Right lobe of liver (tissue), 6 donors: ENCODE measurements at regions not wholly inside any gene's neighbourhood (a gene's known extent, or its start where the extent isn't known, plus 50 kb on each side); places are given as distances from the start of the nearest gene placed in this dataset.

Experiments used
- ATAC-seq, 4 donors: fragments of 200-7000 bp; cut with Tn5 transposase; one replicate each; pipeline ENCODE4 v1.9.1; 2020; ENCODE audit warnings: mild to moderate bottlenecking in 4 of 4, moderate library complexity in 4 of 4
- DNase-seq, 3 donors: peaks; one replicate each; pipeline ENCODE4 v3.0.0-alpha.2; 2020
- H3K27ac ChIP-seq, 3 donors: fragments of 200-600 bp; one replicate each; pipeline ENCODE4 v1.8.0; 2022
- H3K27me3 ChIP-seq, 2 donors: fragments of 200-600 bp; one replicate each; pipeline ENCODE4 v1.8.0; 2022
- H3K36me3 ChIP-seq, 4 donors: fragments of 200-600 bp; sonication (generic) in 1 of 4; one replicate each; pipeline versions ENCODE4 v1.5.1 to v1.8.0; 2017 to 2022; ENCODE audit warnings: control low read depth in 1 of 4
- H3K4me1 ChIP-seq, 4 donors: fragments of 200-600 bp; sonication (generic) in 1 of 4; one replicate each; pipeline versions ENCODE4 v1.5.1 to v1.8.0; 2017 to 2022; ENCODE audit warnings: control low read depth in 1 of 4
- H3K4me3 ChIP-seq, 3 donors: fragments of 200-600 bp; one replicate each; pipeline ENCODE4 v1.8.0; 2022
- H3K9me3 ChIP-seq, 4 donors: fragments of 200-600 bp; sonication (generic) in 1 of 4; one replicate each; pipeline versions ENCODE4 v1.5.1 to v1.8.0; 2017 to 2022; ENCODE audit warnings: control low read depth in 1 of 4
- POLR2A ChIP-seq: fragments of 450-650 bp; IDR thresholded peaks from one replicate; pipeline ENCODE4 v1.6.1; 2017; ENCODE audit warnings: antibody characterized with exemption, mild to moderate bottlenecking
- WGBS: methylation state at CpG from one replicate; pipeline ENCODE4 v1.1.6; 2018; ENCODE audit warnings: low coverage, low lambda C conversion rate; ENCODE audit not compliant: insufficient coverage; ENCODE audit errors: missing lambda C conversion rate; 5-methylcytosine and 5-hydroxymethylcytosine counted together
- intact Hi-C, 2 donors: fragments of 100-400 bp; cut with DNase I; formaldehyde crosslinking; loops; one replicate each; pipeline versions ENCODE4 v1.11.2 to v1.14.1; 2022
- TF ChIP-seq, protein P1 (sequence below), 4 donors: fragments of 200-600 bp in 3 of 4; fragments of 450-650 bp in 1 of 4; IDR thresholded peaks; one replicate each; pipeline versions ENCODE4 v1.5.1 to v1.8.0; 2016 to 2022; ENCODE audit warnings: antibody characterized with exemption in 4 of 4, mild to moderate bottlenecking in 2 of 4
- donor health status: DM: no; HTN: yes; CAD: no.
- donor health status: DM: no; HTN: no; CAD: no.
- donor health status: DM: no; HTN: no; CAD: no.
- donor health status: DM: no; HTN: yes; CAD: no.
- donor health status: DM: no; HTN: yes; CAD: no.

DNA sequence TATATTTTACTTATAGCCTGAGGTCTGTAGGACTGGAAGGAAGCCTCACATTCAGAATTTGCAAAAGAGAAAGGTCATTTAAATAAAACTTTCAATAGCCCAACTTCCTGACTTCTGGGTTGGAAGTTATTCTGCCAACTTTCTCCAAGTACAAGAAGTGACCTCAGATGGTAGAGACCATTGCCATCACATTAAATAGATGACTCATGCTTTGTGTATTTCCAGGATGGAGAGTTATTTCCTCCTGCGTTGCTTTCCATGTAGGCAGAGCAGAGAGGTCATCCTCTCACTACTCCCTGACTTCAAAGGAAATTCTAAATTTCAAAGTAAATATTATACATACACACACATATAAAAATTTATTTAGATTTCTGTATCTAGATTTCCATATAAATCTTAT, 73.0 kb upstream of the NR3C2 start:
- intact Hi-C loops: no loop called here
- H3K9me3 ChIP-seq: no peaks in the 10 kb centered on the region
- H3K36me3 ChIP-seq: no peaks in the 10 kb centered on the region
- no peaks in the 10 kb centered on the region for H3K27me3 ChIP-seq
- TF ChIP-seq, protein P1, sequence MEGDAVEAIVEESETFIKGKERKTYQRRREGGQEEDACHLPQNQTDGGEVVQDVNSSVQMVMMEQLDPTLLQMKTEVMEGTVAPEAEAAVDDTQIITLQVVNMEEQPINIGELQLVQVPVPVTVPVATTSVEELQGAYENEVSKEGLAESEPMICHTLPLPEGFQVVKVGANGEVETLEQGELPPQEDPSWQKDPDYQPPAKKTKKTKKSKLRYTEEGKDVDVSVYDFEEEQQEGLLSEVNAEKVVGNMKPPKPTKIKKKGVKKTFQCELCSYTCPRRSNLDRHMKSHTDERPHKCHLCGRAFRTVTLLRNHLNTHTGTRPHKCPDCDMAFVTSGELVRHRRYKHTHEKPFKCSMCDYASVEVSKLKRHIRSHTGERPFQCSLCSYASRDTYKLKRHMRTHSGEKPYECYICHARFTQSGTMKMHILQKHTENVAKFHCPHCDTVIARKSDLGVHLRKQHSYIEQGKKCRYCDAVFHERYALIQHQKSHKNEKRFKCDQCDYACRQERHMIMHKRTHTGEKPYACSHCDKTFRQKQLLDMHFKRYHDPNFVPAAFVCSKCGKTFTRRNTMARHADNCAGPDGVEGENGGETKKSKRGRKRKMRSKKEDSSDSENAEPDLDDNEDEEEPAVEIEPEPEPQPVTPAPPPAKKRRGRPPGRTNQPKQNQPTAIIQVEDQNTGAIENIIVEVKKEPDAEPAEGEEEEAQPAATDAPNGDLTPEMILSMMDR (IDR thresholded peaks at IDR 0.05): no peak
- no peak for TF ChIP-seq POLR2A
- DNase-seq (no peak), ATAC-seq (peak in 2 of 4 donors; percentile 69 to 91)
- no peak overlapping the region for H3K27ac ChIP-seq
- 32% methylated on average over 1 of the region's 1 CpG for WGBS
- H3K4me3 ChIP-seq: no peak overlapping the region
- no peaks in the 10 kb centered on the region for H3K4me1 ChIP-seq

DNA sequence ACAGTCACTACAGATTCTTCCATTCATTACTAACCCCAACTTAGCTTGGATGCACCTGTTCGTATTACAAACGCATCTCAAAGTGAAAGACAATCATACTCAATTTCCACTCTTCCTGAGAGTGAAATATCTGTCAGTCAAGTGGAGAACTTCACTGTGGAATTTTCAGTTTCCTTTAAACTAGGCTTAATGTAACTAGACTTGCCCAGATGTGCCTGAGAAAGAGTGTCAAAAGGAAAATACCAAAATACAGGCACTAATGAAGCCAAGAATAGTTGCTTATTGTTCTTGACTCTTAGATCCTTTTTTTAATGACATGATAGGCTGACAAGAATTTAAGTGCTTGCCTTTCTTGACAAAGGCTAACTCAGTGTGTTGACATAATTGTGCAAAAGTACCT, 72.4 kb upstream of the NR3C2 start:
- no peaks in the 10 kb centered on the region for H3K27me3 ChIP-seq

DNA sequence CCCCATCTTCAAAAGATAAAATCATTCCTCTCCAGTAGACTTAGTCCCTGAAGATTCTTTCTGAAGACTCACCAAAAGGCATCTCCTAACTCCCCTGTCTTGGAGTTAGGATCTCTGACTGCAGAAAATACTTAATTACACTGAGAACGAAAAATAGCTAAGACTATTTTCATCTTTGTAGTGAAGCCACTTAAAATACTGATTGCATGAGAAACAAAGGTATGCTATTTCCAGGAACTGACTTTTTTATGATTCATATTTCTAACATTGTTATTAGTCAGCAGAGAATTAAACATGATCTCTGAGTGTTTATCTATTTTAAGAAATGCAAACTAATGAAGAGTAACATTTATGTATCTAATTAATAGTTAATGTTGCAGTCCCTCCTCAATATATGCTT, 71.8 kb upstream of the NR3C2 start:
- H3K4me1 ChIP-seq: no peaks in the 10 kb centered on the region
- no peaks in the 10 kb centered on the region for H3K9me3 ChIP-seq
- DNase-seq (no peak), ATAC-seq (no peak)
- no peaks in the 10 kb centered on the region for H3K27me3 ChIP-seq
- no peaks in the 10 kb centered on the region for H3K36me3 ChIP-seq
- 40% methylated on average over 1 of the region's 1 CpG for WGBS
- no peak overlapping the region for H3K4me3 ChIP-seq
- no peak overlapping the region for H3K27ac ChIP-seq
- intact Hi-C loops: no loop called here
- TF ChIP-seq POLR2A: no peak
- TF ChIP-seq, protein P1 (IDR thresholded peaks at IDR 0.05): no peak

More for the DNA sequence above, 72.4 kb upstream of the NR3C2 start:
- no peak overlapping the region for H3K27ac ChIP-seq
- H3K4me3 ChIP-seq: no peak overlapping the region
- TF ChIP-seq, protein P1 (IDR thresholded peaks at IDR 0.05): no peak
- no peak for TF ChIP-seq POLR2A
- intact Hi-C loops: no loop called here
- no peaks in the 10 kb centered on the region for H3K4me1 ChIP-seq
- DNase-seq (no peak), ATAC-seq (no peak)
- no peaks in the 10 kb centered on the region for H3K36me3 ChIP-seq
- WGBS: 91% methylated on average over 2 of the region's 2 CpGs
- no peaks in the 10 kb centered on the region for H3K9me3 ChIP-seq

DNA sequence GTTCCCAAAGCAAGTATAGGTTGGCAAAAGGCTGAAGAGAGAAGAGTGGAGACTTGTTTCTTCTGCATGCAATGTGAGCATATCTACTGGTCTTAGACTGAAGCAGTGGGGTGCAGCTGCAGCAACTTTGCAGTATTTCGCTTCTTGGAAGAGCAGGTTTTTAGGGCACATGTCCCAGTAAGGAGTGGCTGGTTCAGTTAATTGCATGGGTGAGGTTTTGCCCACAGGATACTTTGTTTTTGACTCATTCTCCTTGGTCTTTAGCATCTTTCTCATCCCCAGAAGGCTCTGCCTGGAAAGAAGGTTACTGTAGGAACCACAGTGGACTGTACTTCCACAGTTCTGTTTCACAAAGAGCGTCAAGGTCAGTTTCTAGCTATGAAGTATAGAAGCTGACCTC, 68.0 kb upstream of the NR3C2 start:
- H3K4me1 ChIP-seq: no peaks in the 10 kb centered on the region
- no peaks in the 10 kb centered on the region for H3K27me3 ChIP-seq
- no peak overlapping the region for H3K27ac ChIP-seq
- H3K4me3 ChIP-seq: no peak overlapping the region
- WGBS: 88% methylated on average over 2 of the region's 2 CpGs
- ATAC-seq: no peak
- TF ChIP-seq, protein P1 (IDR thresholded peaks at IDR 0.05): no peak
- TF ChIP-seq POLR2A: no peak
- DNase-seq: no peak
- no peaks in the 10 kb centered on the region for H3K36me3 ChIP-seq
- no peaks in the 10 kb centered on the region for H3K9me3 ChIP-seq
- intact Hi-C loops: no loop called here

DNA sequence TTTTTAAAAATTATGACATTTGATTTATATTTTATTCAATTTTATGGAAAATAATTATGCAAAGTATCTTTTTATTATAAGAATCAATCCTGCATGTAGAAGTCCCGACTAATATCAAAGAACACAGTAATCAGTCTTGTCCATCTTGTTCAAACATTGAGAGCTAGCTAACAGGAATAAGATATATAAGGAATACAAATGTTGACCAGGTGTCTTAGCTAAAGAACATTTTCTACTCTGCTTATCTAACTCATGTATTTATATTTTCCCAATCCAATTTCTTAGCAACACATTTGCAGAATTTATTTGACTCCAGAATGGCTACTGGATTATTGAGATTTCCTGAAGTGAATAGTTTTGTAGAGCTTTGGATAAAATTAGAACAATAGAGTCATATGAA, 61.5 kb upstream of the NR3C2 start:
- no peaks in the 10 kb centered on the region for H3K36me3 ChIP-seq
- TF ChIP-seq, protein P1 (IDR thresholded peaks at IDR 0.05): no peak
- TF ChIP-seq POLR2A: no peak
- no peak overlapping the region for H3K27ac ChIP-seq
- H3K27me3 ChIP-seq: no peaks in the 10 kb centered on the region
- ATAC-seq: no peak
- no peak overlapping the region for H3K4me3 ChIP-seq
- DNase-seq: no peak
- intact Hi-C loops: no loop called here
- H3K9me3 ChIP-seq: no peaks in the 10 kb centered on the region
- 44% methylated on average over 1 of the region's 1 CpG for WGBS
- no peaks in the 10 kb centered on the region for H3K4me1 ChIP-seq
